ENCODE measurements at regions not wholly inside any gene's neighbourhood (a gene's known extent, or its start where the extent isn't known, plus 50 kb on each side); places are given as distances from the start of the nearest gene placed in this dataset.

- no peak for TF ChIP-seq CTCF (IDR thresholded peaks at IDR 0.05; ENCODE audit: poor library complexity)
- no peak for TF ChIP-seq EZH2 (IDR thresholded peaks at IDR 0.05; ENCODE audit: borderline replicate concordance)
- no peak for TF ChIP-seq EZH2phosphoT487 (IDR thresholded peaks at IDR 0.05; ENCODE audit: low read depth, severe bottlenecking, unreplicated experiment)
These were observed 571.3 kb downstream of the SUCLG1 start for GRCh38 chr2:83887757-83888156.
